NCI-H82 (cell line): ENCODE measurements at regions not wholly inside any gene's neighbourhood (a gene's known extent, or its start where the extent isn't known, plus 50 kb on each side); places are given as distances from the start of the nearest gene placed in this dataset.
"Not testable (repeated sequence)": the region's sequence is repeated elsewhere in the genome, so short reads cannot be mapped to it uniquely, and the experiment has no call there.

Experiments
- DNase-seq: peaks from one replicate; lab custom pipeline; 2025; lab: John Stamatoyannopoulos, UW

DNA sequence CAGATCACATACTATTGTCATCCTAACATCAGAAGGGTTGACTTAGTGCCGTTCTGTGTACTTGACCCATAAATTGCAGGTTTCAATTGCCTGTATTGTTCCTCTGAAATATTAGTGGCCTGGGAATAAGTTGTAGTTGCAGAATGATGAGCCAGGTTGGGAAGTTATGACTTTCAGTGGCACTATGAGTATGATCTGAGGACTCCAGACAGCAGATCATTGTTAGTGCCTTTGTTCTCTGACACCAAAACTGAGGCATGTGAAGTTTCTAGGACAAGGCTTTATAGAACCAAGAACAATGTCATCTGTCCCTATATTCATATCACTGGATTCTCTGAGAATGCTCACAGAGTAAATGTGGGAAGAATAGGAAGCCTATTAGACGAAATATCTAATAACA, 403.7 kb downstream of the STK39 start:
- no peak for DNase-seq

DNA sequence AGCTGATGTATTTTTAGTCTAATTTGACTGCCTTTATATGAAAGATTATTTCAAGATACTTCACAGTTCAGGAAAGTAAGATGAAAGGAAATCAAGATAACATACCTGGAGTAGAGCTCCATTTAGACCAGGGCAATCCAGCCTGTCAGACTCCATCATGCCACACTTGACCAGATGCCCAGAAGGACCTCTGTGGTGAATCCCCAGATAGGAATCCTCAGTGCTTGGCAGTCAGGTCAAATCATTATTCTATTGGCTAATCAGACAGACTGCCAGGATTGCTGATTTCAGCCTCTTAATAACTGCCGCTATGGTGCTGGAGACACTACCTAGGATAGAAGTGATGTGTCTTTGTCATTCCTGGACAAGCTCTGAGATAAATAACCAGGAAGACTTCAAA, 404.2 kb downstream of the STK39 start:
- peak; percentile 23 for DNase-seq

DNA sequence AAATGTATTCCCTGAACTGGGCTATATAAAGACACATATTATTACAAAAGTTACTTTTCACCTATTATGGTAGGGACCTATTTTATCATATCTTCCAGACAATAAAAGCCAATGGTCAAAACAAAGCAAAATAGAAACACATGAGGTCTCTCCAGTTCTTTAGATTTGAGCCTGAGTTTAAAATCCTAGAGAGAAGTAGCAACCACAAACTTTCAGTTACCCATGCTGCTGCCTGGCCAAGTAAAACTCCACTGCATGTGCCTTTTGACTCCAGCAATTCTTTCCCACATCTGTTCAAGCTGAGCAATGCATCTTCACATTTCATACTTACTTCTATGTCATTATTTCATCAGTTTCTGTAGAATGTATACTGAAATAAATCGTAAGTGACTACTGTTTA, 405.3 kb downstream of the STK39 start:
- no peak for DNase-seq

DNA sequence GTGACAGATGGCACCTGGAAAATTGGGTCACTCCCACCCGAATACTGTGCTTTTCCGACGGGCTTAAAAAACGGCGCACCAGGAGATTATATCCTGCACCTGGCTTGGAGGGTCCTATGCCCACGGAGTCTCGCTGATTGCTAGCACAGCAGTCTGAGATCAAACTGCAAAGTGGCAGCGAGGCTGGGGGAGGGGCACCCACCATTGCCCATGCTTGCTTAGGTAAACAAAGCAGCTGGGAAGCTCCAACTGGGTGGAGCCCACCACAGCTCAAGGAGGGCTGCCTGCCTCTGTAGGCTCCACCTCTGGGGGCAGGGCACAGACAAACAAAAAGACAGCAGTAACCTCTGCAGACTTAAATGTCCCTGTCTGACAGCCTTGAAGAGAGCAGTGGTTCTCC, 412.1 kb downstream of the STK39 start:
- DNase-seq = not testable (repeated sequence)

DNA sequence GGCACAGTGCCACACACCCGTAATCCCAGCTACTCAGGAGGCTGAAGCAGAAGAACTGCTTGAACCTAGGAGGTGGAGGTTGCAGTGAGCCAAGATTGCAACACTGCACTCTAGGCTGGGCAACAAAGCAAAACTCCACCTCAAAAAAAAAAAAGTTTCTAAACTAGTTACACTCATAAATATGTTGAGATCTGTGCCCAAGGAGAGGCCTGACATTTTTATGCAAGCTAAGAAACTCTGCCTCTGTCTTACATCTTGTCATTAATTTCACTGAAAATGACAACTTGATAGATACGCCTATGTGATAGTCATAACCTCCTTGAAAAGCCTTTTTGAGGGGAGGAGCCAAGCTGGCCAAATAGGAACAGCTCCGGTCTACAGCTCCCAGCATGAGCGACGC, 412.7 kb downstream of the STK39 start:
- no peak for DNase-seq

- DNase-seq = no peak
Measured at GRCh38 chr2:167833294-167833693, 414.1 kb downstream of the STK39 start.

DNA sequence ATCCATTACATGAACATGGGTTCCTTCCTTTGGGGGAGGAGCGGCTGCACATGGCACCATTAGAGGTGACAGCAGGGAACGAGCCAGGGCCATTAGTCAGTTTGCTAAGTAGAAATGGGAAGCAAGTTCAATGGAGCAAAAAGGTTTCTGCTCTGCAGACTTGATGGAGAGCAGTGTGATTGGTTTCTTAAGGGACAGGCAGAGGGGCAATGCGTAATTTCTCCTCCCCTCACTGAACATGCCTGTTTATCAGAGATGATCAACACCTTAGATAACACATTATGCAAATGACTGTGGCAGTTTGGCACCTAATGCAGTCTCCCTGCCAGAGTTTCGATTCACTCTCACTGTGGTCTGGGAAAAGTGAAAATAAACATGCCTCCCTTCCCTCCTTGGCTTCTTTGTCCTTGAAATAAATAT, 414.5 kb downstream of the STK39 start:
- peak; percentile 32 for DNase-seq

GRCh38 chr2:167827352-167828097, 419.9 kb downstream of the STK39 start:
- no peak for DNase-seq

GRCh38 chr2:167826906-167827305, 420.5 kb downstream of the STK39 start:
- no peak for DNase-seq

DNA sequence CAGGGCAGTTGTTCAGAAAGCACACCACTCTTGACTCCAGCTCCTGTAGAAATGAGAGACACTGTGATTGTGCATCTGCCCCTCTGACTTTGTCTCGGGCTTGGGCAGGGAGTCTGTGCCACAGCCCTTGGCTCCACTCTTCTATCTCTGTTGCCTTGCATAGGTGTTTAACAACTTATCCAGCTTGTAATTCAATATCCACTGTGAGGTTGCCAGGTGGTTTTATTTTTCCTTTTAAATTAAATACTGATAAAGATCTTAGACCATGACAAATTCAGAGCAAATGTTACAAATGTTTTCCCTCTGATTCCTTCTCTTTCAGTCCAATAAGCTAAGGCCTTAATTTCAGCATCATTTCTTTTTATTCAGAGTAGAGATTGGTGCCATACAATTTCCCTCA, 421.7 kb downstream of the STK39 start:
- DNase-seq = no peak

DNA sequence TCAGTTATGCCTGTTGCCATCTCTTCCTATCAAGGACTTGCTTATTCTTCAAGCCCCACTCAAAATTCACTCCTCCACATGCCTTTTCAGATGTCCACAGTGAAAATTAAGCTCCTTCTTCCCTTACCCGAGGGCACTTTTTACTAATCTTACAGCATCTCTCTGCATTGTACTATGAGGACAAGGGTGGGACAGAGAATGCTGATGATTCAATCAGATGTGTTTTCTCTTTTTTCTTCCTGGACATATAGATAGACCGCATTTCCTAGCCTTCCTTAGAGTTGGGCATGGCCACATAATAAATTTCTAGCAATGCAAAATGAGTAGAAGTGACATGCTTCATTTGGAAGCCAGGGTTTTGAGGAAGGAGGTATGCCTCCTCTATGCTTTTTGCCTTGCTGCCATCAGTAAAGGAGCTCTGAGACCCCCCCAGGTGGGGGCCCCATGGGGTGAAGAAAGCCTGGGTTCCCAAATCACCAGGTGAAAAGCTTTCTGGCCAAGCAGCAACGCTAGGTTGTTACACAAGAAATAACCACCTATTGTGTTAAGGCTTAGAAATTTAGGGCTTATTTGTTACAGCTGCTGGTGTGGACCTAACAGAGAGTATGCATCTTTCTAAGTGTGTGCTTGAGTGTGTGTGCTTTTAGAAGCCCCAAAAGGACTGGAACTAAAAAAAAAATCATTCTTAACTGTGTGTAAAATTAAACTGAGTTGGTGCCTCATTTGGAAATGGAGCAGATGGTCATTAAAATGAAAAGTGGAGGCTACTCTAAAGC, 424.5 kb downstream of the STK39 start:
- DNase-seq = no peak

- DNase-seq = no peak
Measured at GRCh38 chr2:167820488-167820887, 426.9 kb downstream of the STK39 start.

GRCh38 chr2:167818521-167818920, 428.9 kb downstream of the STK39 start:
- DNase-seq = no peak

DNA sequence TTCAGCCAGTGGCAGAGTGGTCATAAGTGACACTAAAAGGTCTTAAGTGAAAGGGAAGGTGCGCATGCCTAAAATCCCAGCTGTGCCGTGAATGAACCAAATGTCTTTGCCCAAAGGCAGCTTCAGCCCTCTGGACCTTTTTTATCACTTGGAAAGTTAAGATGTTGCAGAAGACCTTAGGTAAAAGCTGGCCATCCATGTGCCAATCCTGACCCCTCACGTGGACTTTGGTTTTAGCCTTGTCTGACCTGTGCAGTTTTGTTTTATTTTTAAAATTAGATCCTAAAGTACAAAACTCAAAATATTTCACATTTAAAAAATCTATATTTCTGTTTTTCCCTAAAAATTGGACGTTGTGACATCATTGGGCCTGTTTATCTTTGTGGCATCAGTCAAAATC, 429.5 kb downstream of the STK39 start:
- DNase-seq = no peak

- DNase-seq = no peak
Measured at GRCh38 chr2:167817422-167817821, 430.0 kb downstream of the STK39 start.

DNA sequence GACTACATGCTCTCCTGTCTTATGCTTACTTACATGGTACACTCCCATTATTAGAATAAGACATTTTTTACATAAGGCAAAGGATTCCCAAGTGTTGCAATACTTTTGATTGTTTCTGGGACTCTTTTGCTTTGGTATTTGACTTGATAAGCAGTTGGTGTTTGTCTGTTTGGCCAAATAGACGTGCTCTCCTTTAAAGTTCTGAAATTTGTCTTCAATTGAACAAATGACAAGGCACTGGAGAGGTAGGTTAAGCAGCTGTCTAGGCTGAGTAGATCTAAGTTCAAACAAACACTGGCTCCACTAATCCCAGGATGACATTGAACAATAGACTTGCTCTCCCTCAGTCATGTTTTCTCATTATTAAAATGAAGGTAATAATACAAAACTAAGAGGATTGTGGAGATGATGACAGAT, 430.5 kb downstream of the STK39 start:
- peak; percentile 70 for DNase-seq

GRCh38 chr2:167814881-167815718, 432.3 kb downstream of the STK39 start:
- peak; percentile 75 for DNase-seq

DNA sequence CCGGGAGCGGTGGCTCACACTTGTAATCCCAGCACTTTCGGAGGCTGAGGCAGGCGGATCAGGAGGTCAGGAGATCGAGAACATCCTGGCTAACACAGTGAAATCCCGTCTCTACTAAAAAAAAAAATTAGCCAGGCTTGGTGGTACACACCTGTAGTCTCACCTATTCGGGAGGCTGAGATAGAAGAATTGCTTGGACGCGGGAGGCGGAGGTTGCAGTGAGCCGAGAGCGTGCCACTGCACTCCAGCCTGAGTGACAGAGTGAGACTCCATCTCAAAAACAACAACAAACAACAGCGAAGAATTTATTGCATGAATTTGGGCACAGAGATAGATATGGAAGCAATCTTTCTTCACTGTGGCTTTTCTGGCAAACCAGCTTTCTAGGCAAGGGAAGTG, 432.9 kb downstream of the STK39 start:
- DNase-seq = not testable (repeated sequence)

GRCh38 chr2:167809799-167810198, 437.6 kb downstream of the STK39 start:
- not testable (repeated sequence) for DNase-seq

GRCh38 chr2:167803449-167803988, 443.9 kb downstream of the STK39 start:
- DNase-seq = no peak

GRCh38 chr2:167794554-167795255, 452.7 kb downstream of the STK39 start:
- DNase-seq = no peak

- DNase-seq = no peak
Measured at GRCh38 chr2:167793725-167794124, 453.7 kb downstream of the STK39 start.
